ENCODE measurements at regions not wholly inside any gene's neighbourhood (a gene's known extent, or its start where the extent isn't known, plus 50 kb on each side); places are given as distances from the start of the nearest gene placed in this dataset.

DNA sequence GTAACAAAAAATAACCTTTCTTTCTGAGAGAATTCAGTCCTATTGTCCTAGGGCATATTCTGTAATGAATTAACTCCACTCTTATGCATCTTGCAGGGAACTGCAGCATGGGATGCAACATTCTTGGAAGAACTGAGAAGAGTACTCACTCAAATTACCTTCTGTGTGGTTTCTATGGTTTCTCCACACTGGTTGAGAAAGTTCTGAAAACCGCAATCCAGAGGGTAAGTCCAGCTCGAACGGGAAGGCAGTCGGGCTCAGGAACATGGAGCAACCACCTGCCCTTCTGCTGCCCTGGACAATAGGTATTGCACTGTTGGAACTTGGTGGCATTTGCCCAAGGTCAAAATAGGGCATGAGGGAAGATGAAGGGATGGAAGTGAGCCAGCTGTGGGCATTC, 59.6 kb upstream of the CDK13 start:
- Histone ChIP-seq H3K23ac (ENCODE audit: insufficient read length, low read depth, low read length) (no peak overlapping the region), H2BK5ac (ENCODE audit: insufficient read length, low read length) (no peak overlapping the region), H3K23me2 (ENCODE audit: insufficient read length, low read depth, low read length, poor library complexity, severe bottlenecking) (no peaks in the 10 kb centered on the region), H3K4me2 (ENCODE audit: insufficient read depth, insufficient read length, low read length) (no peak overlapping the region), H2BK15ac (ENCODE audit: low read depth, low read length) (no peak overlapping the region), H3K9me3 (ENCODE audit: control insufficient read depth, low read depth, low read length) (no peaks in the 10 kb centered on the region), H3K9ac (ENCODE audit: extremely low read depth, insufficient read length, low read length) (no peak overlapping the region), H2BK12ac (ENCODE audit: insufficient read length, low read depth, low read length) (no peak overlapping the region), H3K4ac (ENCODE audit: low read depth, low read length) (no peak overlapping the region), H4K20me1 (ENCODE audit: control insufficient read depth, insufficient read depth, insufficient read length) (no peaks in the 10 kb centered on the region), H3K79me2 (ENCODE audit: insufficient read depth, low read length) (no peaks in the 10 kb centered on the region), H2AK5ac (ENCODE audit: insufficient read length, low read length) (no peak overlapping the region), H3K27ac (ENCODE audit: insufficient read length, low read depth, low read length) (no peak overlapping the region), H3K14ac (ENCODE audit: insufficient read depth, low read length) (no peak overlapping the region), H3K18ac (ENCODE audit: insufficient read length, low read depth, low read length) (no peak overlapping the region), H2AFZ (ENCODE audit: low read length) (no peak overlapping the region), H3K27me3 (ENCODE audit: insufficient read depth, low read length) (no peaks in the 10 kb centered on the region), H2BK120ac (ENCODE audit: low read depth, low read length, poor library complexity, severe bottlenecking) (no peak overlapping the region), H3K79me1 (ENCODE audit: insufficient read depth, low read depth, low read length, poor library complexity, severe bottlenecking) (no peaks in the 10 kb centered on the region), H2BK20ac (ENCODE audit: low read depth, low read length, poor library complexity, severe bottlenecking) (no peak overlapping the region), H3K56ac (ENCODE audit: insufficient read length, low read depth, low read length) (no peak overlapping the region), H4K8ac (replicated peaks; ENCODE audit: insufficient read length, low read depth, low read length) (no peak overlapping the region), H4K5ac (ENCODE audit: insufficient read length, low read depth, low read length) (no peak overlapping the region), H4K91ac (ENCODE audit: insufficient read length, low read depth, low read length) (no peak overlapping the region), H3T11ph (ENCODE audit: low read length) (no peak overlapping the region), H3K4me1 (ENCODE audit: insufficient read depth, low read length) (no peaks in the 10 kb centered on the region)
- H3K36me3 Mint-ChIP-seq (ENCODE audit: insufficient read depth in 1 of 3, low read depth in 3 of 3): no peaks in the 10 kb centered on the region; a peak in 1 of 7 replicates
- DNase-seq: no peak
- no peak overlapping the region for H3K4me3 Mint-ChIP-seq
- H3K27ac Mint-ChIP-seq: no peak overlapping the region
- H3K27me3 Mint-ChIP-seq (ENCODE audit: low read depth): no peaks in the 10 kb centered on the region
- H3K9me3 Mint-ChIP-seq: no peaks in the 10 kb centered on the region
- no peak for TF ChIP-seq CTCF (conservative IDR thresholded peaks at IDR 0.05)
- WGBS (ENCODE audit: extremely low coverage, insufficient read length, low lambda C conversion rate): no CpG with 5 or more reads among the region's 4 CpGs
- no peaks in the 10 kb centered on the region for H3K4me1 Mint-ChIP-seq
